Smooth muscle cell (in vitro differentiated cells): ENCODE measurements at regions not wholly inside any gene's neighbourhood (a gene's known extent, or its start where the extent isn't known, plus 50 kb on each side); places are given as distances from the start of the nearest gene placed in this dataset.

Experiments
- DNase-seq: peaks from one replicate; lab custom pipeline; 2025; ENCODE audit not compliant: unreplicated experiment; lab: John Stamatoyannopoulos, UW
- H2AFZ ChIP-seq: fragments of 200-600 bp; sonication (generic); 2 replicates; pipeline ENCODE4 v1.6.0; 2016; ENCODE audit warnings: antibody characterized with exemption, low read depth, mild to moderate bottlenecking
- H3F3A ChIP-seq: fragments of 200-600 bp; sonication (generic); 2 replicates; pipeline ENCODE4 v1.6.0; 2017; ENCODE audit warnings: antibody characterized with exemption, low read depth
- H3K27ac ChIP-seq: fragments of 200-600 bp; sonication (generic); 2 replicates; pipeline ENCODE4 v1.5.1; 2016; ENCODE audit warnings: low read depth, mild to moderate bottlenecking
- H3K27me3 ChIP-seq: fragments of 200-600 bp; sonication (generic); 2 replicates; pipeline ENCODE4 v1.6.1; 2016; ENCODE audit warnings: low read depth, mild to moderate bottlenecking
- H3K36me3 ChIP-seq: fragments of 200-600 bp; sonication (generic); 2 replicates; pipeline ENCODE4 v1.5.1; 2016; ENCODE audit warnings: low read depth
- H3K4me1 ChIP-seq: fragments of 200-600 bp; sonication (generic); 2 replicates; pipeline ENCODE4 v1.5.1; 2016; ENCODE audit warnings: low read depth
- H3K4me2 ChIP-seq: fragments of 200-600 bp; sonication (generic); 2 replicates; pipeline ENCODE4 v1.6.0; 2016; ENCODE audit warnings: mild to moderate bottlenecking
- H3K4me3 ChIP-seq: fragments of 200-600 bp; sonication (generic); 2 replicates; pipeline ENCODE4 v1.5.1; 2016; ENCODE audit warnings: mild to moderate bottlenecking
- H3K79me2 ChIP-seq: fragments of 200-600 bp; sonication (generic); 2 replicates; pipeline ENCODE4 v1.6.0; 2016; ENCODE audit warnings: low read depth, mild to moderate bottlenecking
- H3K9ac ChIP-seq: fragments of 200-600 bp; sonication (generic); 2 replicates; pipeline ENCODE4 v1.6.0; 2016; ENCODE audit warnings: low read depth
- H3K9me3 ChIP-seq: fragments of 200-600 bp; sonication (generic); replicated peaks from 2 replicates; pipeline ENCODE4 v1.5.1; 2016; ENCODE audit warnings: low read depth
- H4K20me1 ChIP-seq: fragments of 200-600 bp; sonication (generic); 2 replicates; pipeline ENCODE4 v1.6.0; 2016; ENCODE audit warnings: low read depth
- WGBS: methylation state at CpG from one replicate; pipeline ENCODE4 v1.1.7; 2016; ENCODE audit warnings: low lambda C conversion rate; 5-methylcytosine and 5-hydroxymethylcytosine counted together
- TF ChIP-seq, protein P1 (sequence below): fragments of 200-600 bp; sonication (generic); IDR thresholded peaks from 2 replicates; pipeline ENCODE4 v1.5.1; 2017; ENCODE audit warnings: borderline replicate concordance, mild to moderate bottlenecking, antibody characterized with exemption; ENCODE audit not compliant: insufficient read depth, poor library complexity, severe bottlenecking

- H3K4me3 ChIP-seq = no peak overlapping the region
- no peak overlapping the region for H3K4me2 ChIP-seq
- H3K79me2 ChIP-seq = no peaks in the 10 kb centered on the region
- no peaks in the 10 kb centered on the region for H3K36me3 ChIP-seq
- DNase-seq = no peak
- H3K4me1 ChIP-seq = peaks cover 10% of the 10 kb centered on the region
- H3F3A ChIP-seq = no peaks in the 10 kb centered on the region
- H2AFZ ChIP-seq = no peak overlapping the region
- TF ChIP-seq, protein P1, sequence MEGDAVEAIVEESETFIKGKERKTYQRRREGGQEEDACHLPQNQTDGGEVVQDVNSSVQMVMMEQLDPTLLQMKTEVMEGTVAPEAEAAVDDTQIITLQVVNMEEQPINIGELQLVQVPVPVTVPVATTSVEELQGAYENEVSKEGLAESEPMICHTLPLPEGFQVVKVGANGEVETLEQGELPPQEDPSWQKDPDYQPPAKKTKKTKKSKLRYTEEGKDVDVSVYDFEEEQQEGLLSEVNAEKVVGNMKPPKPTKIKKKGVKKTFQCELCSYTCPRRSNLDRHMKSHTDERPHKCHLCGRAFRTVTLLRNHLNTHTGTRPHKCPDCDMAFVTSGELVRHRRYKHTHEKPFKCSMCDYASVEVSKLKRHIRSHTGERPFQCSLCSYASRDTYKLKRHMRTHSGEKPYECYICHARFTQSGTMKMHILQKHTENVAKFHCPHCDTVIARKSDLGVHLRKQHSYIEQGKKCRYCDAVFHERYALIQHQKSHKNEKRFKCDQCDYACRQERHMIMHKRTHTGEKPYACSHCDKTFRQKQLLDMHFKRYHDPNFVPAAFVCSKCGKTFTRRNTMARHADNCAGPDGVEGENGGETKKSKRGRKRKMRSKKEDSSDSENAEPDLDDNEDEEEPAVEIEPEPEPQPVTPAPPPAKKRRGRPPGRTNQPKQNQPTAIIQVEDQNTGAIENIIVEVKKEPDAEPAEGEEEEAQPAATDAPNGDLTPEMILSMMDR = no peak
- H3K9me3 ChIP-seq = no peaks in the 10 kb centered on the region
- no peak overlapping the region for H3K9ac ChIP-seq
- H4K20me1 ChIP-seq = peaks cover 4% of the 10 kb centered on the region
- WGBS = 90% methylated on average over 5 of the region's 6 CpGs
- H3K27ac ChIP-seq = no peak overlapping the region
- no peaks in the 10 kb centered on the region for H3K27me3 ChIP-seq
Measured at GRCh38 chr14:89504602-89505313, 87.7 kb upstream of the FOXN3 start.

GRCh38 chr14:89504091-89504490 is 87.1 kb upstream of the FOXN3 start:
- WGBS = 91% methylated on average over 3 of the region's 3 CpGs
- Histone ChIP-seq H3K9ac (no peak overlapping the region), H3K27me3 (no peaks in the 10 kb centered on the region), H3K4me2 (no peak overlapping the region), H3K4me1 (peaks cover 10% of the 10 kb centered on the region), H3K27ac (no peak overlapping the region), H3K36me3 (no peaks in the 10 kb centered on the region), H2AFZ (no peak overlapping the region), H3K79me2 (no peaks in the 10 kb centered on the region), H3K9me3 (no peaks in the 10 kb centered on the region), H3F3A (no peaks in the 10 kb centered on the region), H3K4me3 (no peak overlapping the region), H4K20me1 (peaks cover 4% of the 10 kb centered on the region)
- TF ChIP-seq, protein P1 = no peak
- no peak for DNase-seq

DNA sequence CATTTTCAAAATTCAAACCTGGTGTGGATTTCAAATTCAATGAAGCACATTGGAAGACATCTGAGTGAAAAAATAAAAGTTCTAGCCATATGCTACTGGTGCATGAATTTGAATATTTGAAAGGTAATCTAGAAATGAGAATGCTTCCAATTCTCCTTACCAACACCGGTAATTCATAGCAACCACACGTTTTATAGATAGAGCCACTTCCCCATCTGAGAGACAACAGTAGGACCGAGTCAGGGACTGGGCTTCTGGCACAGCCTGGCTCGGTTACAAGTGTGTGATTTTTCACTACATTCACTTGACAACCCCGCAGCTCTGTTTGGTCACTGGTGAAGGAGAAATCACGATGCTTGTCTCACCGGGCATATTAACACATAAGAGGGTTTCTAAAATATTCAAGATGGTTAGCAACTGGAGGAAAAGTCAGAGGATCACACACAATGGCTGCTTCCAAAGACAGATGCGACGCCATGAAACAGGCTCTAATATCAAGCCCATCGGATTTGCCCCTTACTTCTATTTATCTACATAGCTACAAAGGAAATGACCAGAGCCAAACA is 86.5 kb upstream of the FOXN3 start:
- H3K4me2 ChIP-seq = no peak overlapping the region
- H3K9ac ChIP-seq = no peak overlapping the region
- peaks cover 4% of the 10 kb centered on the region for H4K20me1 ChIP-seq
- H3K79me2 ChIP-seq = no peaks in the 10 kb centered on the region
- H3K27ac ChIP-seq = no peak overlapping the region
- H3K36me3 ChIP-seq = no peaks in the 10 kb centered on the region
- 93% methylated on average over 10 of the region's 10 CpGs for WGBS
- H3K4me1 ChIP-seq = peaks cover 10% of the 10 kb centered on the region
- TF ChIP-seq, protein P1 = no peak
- H2AFZ ChIP-seq = no peak overlapping the region
- H3K9me3 ChIP-seq = no peaks in the 10 kb centered on the region
- H3K27me3 ChIP-seq = no peaks in the 10 kb centered on the region
- no peak for DNase-seq
- H3F3A ChIP-seq = no peaks in the 10 kb centered on the region
- H3K4me3 ChIP-seq = no peak overlapping the region

DNA sequence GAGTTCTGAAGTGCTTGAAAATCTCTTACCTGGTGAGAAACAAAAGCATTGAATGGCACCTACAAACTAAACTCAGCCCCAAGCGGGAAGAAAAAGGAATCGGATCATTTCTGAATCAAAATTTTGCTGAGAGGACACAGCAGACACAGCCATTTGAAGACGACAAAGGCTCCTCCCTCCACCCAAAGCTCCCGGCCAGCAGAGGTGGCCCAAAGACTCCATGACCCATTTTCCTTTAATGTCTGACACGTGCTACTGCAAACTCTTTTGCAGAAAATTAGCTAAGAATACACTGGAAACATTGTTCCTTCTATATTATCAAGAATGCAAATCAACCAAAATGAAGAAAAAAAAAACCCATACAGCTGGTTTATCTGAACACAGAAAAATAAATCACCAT is 85.9 kb upstream of the FOXN3 start:
- no peak overlapping the region for H2AFZ ChIP-seq
- H3K4me1 ChIP-seq = peaks cover 10% of the 10 kb centered on the region
- H3K9me3 ChIP-seq = no peaks in the 10 kb centered on the region
- H3K4me3 ChIP-seq = no peak overlapping the region
- H3K4me2 ChIP-seq = no peak overlapping the region
- 90% methylated on average over 5 of the region's 5 CpGs for WGBS
- no peaks in the 10 kb centered on the region for H3K79me2 ChIP-seq
- peaks cover 4% of the 10 kb centered on the region for H4K20me1 ChIP-seq
- no peaks in the 10 kb centered on the region for H3K36me3 ChIP-seq
- H3K27ac ChIP-seq = no peak overlapping the region
- TF ChIP-seq, protein P1 = no peak
- H3F3A ChIP-seq = no peaks in the 10 kb centered on the region
- no peak for DNase-seq
- H3K9ac ChIP-seq = no peak overlapping the region
- H3K27me3 ChIP-seq = no peaks in the 10 kb centered on the region
